ENCODE measurements at regions not wholly inside any gene's neighbourhood (a gene's known extent, or its start where the extent isn't known, plus 50 kb on each side); places are given as distances from the start of the nearest gene placed in this dataset.
A peak's percentile ranks its signal among the peaks of the same experiment; 100 is the strongest.
"Not testable (repeated sequence)": the region's sequence is repeated elsewhere in the genome, so short reads cannot be mapped to it uniquely, and the experiment has no call there.

DNA sequence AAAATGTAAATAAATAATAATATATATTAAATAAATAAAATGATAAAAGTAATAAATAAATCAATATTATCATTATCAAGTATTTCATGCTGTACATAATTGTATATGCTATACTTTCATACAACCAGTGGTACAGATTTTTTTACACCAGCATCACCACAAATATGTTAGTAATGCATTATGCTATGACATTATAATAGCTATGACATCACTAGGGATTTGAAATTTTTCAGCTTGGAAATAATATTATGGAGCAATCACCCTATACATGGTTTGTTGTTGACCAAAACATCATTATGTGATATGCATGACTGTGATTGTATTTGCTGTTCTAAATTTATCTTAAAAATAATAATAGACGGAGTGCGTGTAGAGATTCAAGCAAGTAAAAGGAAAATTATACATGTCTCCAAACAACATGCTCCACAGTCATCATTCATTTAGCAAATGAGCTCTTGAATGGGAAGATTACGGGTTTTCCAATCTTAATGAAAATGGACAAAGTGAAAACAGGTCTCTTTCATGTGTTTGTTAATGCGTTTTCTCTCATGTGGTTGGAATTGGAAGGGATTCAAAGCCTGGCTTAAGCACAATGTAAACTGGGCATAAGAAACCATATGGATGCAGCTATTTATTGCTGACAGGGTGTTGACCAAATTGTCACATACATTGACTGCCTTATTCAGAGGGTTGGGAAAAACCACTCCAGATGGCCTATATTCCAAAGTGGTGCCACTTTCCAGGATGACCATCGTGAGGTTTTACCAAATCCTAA, 643.0 kb upstream of the RGMB start:
- Mint-ChIP-seq H3K4me1 (no peaks in the 10 kb centered on the region), H3K27ac (no peak overlapping the region), H3K4me3 (no peak overlapping the region), H3K9me3 (peaks cover 0 to 15% of the 10 kb centered on the region in 2 donors), H3K27me3 (no peaks in the 10 kb centered on the region)
- DNase-seq (no peak), ATAC-seq (no peak)

DNA sequence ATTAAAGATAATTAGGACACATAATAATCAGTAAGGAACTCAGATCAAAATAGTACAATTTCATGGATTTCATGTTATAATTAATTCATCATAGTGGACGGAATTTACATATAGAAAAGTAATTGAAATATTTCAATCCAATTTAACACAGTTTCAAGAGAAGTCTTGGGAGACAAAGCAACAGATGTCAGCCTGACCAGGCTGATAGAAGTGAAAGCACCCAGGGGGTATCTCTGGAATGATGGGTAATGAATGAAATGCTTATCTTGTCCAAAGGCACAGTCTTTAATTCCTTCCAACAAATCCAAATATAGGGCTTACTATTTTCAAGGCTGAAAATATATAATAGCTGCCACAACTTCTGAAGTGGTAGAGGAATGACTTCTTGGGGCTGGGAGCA, 629.3 kb upstream of the RGMB start:
- ATAC-seq, result no peak
- H3K9me3 Mint-ChIP-seq, result no peaks in the 10 kb centered on the region
- H3K27me3 Mint-ChIP-seq, result no peaks in the 10 kb centered on the region
- no peaks in the 10 kb centered on the region for H3K4me1 Mint-ChIP-seq
- no peak for DNase-seq
- no peak overlapping the region for H3K27ac Mint-ChIP-seq
- no peak overlapping the region for H3K4me3 Mint-ChIP-seq

DNA sequence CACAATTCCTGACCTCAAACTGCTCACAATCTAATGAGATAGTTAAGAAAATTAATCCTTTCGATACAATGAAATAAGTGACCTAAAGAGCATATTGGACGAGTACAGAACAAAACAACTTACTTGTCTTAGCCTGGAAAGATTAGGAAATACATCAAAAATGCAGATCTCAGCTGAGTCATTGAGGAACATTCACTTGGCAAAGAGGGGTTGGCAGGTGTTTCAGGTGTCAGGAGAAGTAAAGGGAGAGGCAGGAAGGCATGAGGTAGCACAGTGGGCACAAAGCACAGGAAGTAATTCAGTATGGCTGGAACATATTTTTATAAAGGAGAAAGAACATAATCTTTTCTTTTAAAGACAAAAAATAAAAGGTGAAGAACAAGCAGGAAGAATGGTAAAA, 628.8 kb upstream of the RGMB start:
- no peaks in the 10 kb centered on the region for H3K9me3 Mint-ChIP-seq
- DNase-seq (no peak), ATAC-seq (no peak)
- H3K27ac Mint-ChIP-seq, result no peak overlapping the region
- H3K4me1 Mint-ChIP-seq, result no peaks in the 10 kb centered on the region
- no peaks in the 10 kb centered on the region for H3K27me3 Mint-ChIP-seq
- H3K4me3 Mint-ChIP-seq, result no peak overlapping the region

DNA sequence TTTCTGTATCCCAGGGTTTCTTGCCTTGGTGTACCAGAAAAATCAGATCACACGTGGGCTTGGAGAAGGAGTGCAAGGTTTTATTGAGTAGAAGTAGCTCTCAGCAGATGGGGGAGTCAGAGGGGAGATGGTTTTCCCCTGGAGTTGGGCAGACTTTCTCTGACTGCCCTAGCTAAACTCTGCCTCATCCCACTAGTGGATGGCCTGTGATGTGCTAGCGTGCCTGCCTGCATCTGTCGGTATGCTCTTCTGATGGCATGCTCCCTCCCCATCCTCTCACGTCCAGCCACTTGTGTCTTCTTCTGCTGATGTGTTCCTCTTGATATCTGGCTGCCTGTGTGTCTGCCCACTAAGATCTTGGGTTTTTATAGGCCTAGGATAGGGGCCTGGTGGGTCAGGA, 616.1 kb upstream of the RGMB start:
- DNase-seq (no peak), ATAC-seq (no peak)

DNA sequence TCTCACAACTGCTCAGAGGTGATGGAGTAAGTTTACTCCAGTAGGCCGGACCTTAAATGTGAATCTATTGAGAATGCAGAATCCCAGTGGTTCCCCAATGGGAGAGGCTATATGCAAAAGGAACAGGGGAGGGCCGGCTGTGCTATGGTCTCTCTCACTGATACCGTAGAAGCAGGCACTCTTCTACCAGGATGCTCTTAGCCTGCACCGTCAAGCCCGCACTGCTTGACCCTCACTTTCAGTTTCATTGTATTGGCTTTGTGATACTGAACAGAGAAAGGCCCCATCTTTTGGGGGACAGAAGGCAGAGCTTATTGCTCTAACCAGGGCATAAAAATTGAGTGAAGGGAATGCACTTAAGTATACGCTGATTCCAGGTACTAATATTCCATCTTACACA, 615.0 kb upstream of the RGMB start:
- Mint-ChIP-seq H3K27me3 (no peaks in the 10 kb centered on the region), H3K9me3 (no peaks in the 10 kb centered on the region), H3K27ac (no peak overlapping the region), H3K4me3 (no peak overlapping the region), H3K4me1 (no peaks in the 10 kb centered on the region)
- DNase-seq, result no peak
- ATAC-seq, result no peak

More for the DNA sequence above, 616.1 kb upstream of the RGMB start:
- no peak overlapping the region for H3K27ac Mint-ChIP-seq
- no peaks in the 10 kb centered on the region for H3K27me3 Mint-ChIP-seq
- no peaks in the 10 kb centered on the region for H3K9me3 Mint-ChIP-seq
- H3K4me1 Mint-ChIP-seq, result no peaks in the 10 kb centered on the region
- no peak overlapping the region for H3K4me3 Mint-ChIP-seq

DNA sequence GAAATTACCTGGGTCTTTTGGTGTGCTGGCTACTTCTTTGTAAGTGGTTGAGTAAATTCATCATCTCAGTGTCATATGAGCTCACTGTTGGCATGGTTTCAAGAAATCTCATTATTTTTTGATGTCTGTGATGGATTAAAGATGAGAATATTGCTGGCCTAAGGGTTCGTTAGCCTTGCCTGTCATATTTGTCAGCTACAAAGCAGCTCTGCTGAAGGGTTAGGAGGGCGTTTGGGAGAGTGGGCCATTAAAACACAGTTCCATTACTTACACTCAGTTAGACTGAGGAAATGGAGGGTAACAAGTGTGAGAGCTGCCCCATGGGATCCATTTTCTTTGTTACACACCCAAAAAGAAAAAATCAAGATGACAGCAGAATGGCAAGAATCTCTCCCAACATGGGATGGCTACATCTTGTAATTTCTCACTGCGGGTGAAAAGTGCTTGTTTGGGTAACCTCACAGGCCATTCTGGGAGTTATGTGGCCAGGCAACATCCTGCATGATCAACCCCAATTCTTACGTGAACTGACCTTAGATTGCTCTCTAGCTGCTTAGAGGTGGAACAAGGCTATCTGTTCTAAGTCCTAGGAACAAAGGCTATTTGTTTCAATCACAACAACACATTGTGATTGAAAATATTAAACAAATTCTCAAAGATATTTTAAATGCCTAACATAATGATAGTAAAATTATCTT, 609.5 kb upstream of the RGMB start:
- Mint-ChIP-seq H3K4me1 (no peaks in the 10 kb centered on the region), H3K27me3 (no peaks in the 10 kb centered on the region), H3K4me3 (no peak overlapping the region), H3K9me3 (no peaks in the 10 kb centered on the region), H3K27ac (no peak overlapping the region)
- DNase-seq (no peak), ATAC-seq (no peak)

DNA sequence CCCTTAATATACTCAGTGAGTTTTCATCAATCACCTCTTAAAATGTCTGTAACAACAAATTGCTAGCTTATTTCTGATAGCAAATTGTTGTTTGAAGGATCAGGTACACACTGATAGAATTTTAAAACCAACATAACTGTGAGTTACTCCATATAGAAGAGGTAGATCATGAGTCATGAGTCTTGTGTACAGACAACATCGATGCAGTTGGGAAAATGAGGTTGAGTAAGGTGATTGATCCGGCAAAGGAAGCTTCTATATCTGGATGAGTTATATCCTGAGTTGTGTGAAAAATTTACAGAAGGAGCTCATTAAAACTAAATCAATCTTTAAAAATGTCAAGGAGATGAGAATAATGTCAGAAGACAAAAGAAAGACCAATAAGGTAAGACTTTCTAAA, 604.6 kb upstream of the RGMB start:
- Mint-ChIP-seq H3K4me1 (no peaks in the 10 kb centered on the region), H3K27ac (no peak overlapping the region), H3K27me3 (no peaks in the 10 kb centered on the region), H3K4me3 (no peak overlapping the region), H3K9me3 (no peaks in the 10 kb centered on the region)
- no peak for DNase-seq
- no peak for ATAC-seq

DNA sequence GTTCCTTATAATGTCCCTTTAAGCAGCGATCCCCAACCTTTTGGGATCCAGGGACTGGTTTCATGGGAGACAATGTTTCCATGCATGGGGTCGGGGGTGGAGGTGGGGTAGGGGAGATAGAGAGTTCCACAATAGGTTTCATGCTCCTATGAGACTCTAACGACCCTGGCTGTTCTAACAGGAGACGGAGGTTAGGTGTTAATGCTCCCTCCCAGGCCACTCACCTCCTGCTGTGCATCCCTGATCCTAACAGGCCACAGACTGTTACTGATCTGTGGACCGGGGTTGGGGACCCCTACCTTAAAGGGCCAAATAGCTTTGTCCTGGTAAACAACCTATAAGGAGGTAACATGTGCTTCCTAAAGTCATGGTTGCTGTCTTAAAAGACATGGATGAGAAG, 602.5 kb upstream of the RGMB start:
- Mint-ChIP-seq H3K4me1 (no peaks in the 10 kb centered on the region), H3K27me3 (no peaks in the 10 kb centered on the region), H3K4me3 (no peak overlapping the region), H3K9me3 (no peaks in the 10 kb centered on the region), H3K27ac (no peak overlapping the region)
- ATAC-seq (no peak), DNase-seq (no peak)

DNA sequence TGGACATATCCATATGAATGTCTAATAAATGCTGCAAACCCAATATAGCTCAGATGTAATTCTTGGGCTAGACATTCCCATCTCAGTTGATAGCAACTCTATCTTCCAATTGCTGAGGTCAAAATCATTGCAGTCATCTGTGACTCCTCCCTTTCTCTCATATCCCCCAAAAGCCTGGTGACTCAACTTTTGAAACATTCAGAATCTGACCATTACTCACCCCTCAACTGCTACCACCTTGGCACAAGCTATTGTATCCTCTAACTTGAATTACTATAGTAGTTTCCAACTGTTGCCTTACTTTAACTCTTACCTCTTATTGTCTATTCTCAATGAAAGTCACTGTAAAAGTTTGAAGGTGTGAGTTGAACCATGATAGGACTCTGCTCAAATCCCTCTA, 600.1 kb upstream of the RGMB start:
- H3K4me1 Mint-ChIP-seq, result no peaks in the 10 kb centered on the region
- no peak for DNase-seq
- H3K27ac Mint-ChIP-seq, result no peak overlapping the region
- no peak overlapping the region for H3K4me3 Mint-ChIP-seq
- no peaks in the 10 kb centered on the region for H3K27me3 Mint-ChIP-seq
- H3K9me3 Mint-ChIP-seq, result no peaks in the 10 kb centered on the region
- no peak for ATAC-seq

DNA sequence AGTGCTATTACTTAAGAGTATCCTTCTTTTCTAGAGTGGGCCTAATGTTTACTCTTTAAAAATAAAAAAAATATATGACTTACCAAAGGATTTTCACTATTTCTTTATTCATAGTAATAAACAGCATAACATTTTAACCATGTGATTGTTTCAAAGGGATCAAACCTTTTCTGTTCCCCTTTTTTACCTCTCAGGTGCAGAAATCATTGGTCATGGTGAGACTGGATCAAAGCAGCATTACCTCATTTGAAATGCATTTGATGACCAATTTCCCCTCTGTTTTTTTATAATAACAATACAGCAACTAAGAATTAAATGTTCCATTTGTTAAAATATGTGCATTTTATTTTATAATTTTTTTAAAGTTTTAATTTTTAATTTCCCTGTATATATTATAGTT, 598.0 kb upstream of the RGMB start:
- Mint-ChIP-seq H3K4me3 (no peak overlapping the region), H3K27ac (no peak overlapping the region), H3K9me3 (no peaks in the 10 kb centered on the region), H3K4me1 (no peaks in the 10 kb centered on the region), H3K27me3 (no peaks in the 10 kb centered on the region)
- ATAC-seq (no peak), DNase-seq (no peak)

DNA sequence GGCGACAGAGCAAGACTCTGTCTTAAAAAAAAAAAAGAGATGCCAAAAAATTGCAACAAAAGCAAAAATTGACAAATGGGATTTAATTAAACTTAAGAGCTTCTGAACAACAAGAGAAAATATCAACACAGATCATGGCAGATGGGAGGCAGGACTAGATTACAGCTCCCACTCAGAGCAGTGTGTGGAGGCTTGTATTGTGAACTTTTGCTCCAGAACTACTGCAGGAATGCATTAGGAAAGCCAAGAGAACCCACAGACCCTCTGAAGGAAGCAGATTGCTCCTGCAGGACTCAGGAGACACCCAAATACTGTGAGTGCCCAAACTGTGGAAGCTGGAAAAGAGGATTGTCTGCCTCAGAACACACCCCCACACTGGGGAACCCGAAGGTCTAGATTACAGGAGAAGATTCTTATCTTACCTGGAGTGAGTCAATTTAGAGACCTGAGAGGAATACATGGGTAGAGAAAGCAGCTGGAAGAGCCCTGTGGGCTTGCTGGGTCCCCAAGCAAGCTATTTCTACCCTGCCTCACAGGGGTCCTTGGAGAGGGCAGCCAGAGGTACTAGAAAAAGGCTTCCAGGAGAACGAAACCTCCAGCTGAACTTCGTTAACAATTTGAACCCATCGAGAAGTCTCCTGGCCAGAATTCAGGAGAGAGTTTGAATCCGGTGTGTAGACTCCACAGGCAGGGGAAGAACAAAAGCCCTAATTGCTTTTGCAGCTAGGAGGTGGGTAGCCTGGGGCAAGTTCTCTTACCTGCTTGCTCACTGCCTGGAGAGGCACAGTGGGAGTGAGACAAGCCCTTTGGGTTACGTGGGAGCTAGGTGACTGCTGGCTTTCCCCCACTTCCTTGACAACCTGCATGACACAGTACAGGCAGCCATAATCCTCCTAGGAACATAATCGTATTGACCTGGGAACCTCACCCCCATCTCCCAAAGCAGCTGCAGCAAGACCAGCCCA, 593.4 kb upstream of the RGMB start:
- no peak for DNase-seq
- no peak for ATAC-seq
- peak overlapping the region in 1 of 2 donors; percentile 3 for H3K27ac Mint-ChIP-seq
- H3K27me3 Mint-ChIP-seq, result no peaks in the 10 kb centered on the region
- peaks cover 0 to 8% of the 10 kb centered on the region in 2 donors for H3K9me3 Mint-ChIP-seq
- H3K4me3 Mint-ChIP-seq, result no peak overlapping the region
- no peaks in the 10 kb centered on the region for H3K4me1 Mint-ChIP-seq

DNA sequence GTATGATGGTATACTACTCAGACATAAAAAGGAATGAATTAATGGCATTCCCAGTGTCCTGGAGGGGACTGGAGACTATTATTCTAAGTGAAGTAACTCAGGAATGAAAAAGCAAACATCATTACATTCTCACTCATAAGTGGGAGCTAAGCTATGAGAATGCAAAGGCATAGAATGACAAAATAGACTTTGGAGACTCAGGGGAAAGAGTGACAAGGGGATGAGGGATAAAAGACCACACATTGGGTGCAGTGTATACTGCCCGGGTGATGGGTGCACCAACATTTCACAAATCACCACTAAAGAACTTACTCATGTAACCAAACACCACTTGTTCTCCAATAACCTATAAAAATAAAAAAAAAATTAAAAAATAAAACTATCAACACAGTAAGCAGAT, 587.3 kb upstream of the RGMB start:
- no peak overlapping the region for H3K4me3 Mint-ChIP-seq
- no peak for DNase-seq
- no peak overlapping the region for H3K27ac Mint-ChIP-seq
- no peaks in the 10 kb centered on the region for H3K4me1 Mint-ChIP-seq
- no peak for ATAC-seq
- H3K9me3 Mint-ChIP-seq, result peaks cover 0 to 2% of the 10 kb centered on the region in 2 donors
- no peaks in the 10 kb centered on the region for H3K27me3 Mint-ChIP-seq

DNA sequence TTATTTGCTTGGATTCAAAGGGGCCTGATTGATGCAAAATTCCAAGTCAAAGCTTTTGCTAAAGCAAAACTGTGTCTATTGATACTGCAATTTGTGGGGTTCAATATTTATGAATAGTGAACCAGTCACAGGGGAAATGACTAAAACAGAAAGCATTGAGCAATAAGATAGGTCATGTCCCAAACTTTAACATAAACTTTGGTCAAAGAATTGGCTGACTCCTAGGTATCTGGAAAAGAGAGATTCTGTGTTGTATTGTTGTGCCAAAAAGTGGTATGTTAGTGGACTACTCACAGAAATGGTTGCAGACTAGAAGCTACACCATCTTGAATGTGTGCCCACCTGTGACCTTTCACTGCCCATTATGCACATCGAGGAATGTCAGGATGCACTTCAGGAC, 585.5 kb upstream of the RGMB start:
- Mint-ChIP-seq H3K27ac (no peak overlapping the region), H3K4me3 (no peak overlapping the region), H3K9me3 (no peaks in the 10 kb centered on the region), H3K4me1 (no peaks in the 10 kb centered on the region), H3K27me3 (no peaks in the 10 kb centered on the region)
- ATAC-seq (no peak), DNase-seq (no peak)

DNA sequence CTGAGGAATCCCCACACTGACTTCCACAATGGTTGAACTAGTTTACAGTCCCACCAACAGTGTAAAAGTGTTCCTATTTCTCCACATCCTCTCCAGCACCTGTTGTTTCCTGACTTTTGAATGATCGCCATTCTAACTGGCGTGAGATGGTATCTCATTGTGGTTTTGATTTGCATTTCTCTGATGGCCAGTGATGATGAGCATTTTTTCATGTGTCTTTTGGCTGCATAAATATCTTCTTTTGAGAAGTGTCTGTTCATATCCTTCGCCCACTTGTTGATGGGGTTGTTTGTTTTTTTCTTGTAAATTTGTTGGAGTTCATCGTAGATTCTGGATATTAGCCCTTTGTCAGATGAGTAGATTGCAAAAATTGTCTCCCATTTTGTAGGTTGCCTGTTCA, 583.1 kb upstream of the RGMB start:
- not testable (repeated sequence) for H3K9me3 Mint-ChIP-seq, H3K4me3 Mint-ChIP-seq, H3K27ac Mint-ChIP-seq, DNase-seq, ATAC-seq, H3K4me1 Mint-ChIP-seq, H3K27me3 Mint-ChIP-seq

DNA sequence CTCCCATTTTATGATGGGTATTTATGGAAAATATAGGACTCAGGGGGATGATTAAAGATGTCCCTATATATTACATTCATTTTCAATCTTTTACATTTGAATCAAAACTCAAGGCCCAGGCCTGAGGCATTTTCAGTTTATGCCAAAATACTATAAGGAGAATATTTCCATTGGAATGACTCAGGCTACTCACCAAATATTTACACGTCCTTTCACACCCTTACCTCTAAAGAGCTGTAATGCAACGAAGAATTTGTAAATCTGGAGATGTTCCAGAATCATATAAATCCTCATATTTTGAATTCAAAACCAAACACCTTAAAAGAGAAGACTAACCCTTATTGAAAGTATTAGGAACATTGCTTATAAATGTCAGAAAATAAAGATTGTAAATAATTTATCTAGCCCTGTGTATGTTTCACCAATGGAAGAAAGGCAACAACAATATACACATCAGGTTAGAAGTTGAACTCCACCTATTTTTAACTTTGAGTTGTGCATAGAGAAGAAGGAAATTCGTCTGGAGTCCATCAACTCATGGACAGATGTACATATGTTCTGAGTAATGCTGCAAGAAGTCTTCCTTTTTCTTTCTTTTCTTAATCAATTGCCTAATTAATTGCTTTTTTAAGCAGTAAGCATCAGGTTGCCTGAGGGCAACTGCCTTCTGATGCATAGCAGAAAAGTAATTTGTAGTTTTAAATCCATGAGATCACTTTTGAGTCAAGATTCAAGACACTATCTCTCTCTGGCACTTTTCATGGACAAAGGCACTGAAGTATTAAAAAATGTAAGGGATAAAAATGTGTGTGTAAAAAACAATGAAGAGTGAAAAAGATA, 579.3 kb upstream of the RGMB start:
- H3K4me1 Mint-ChIP-seq, result no peaks in the 10 kb centered on the region
- ATAC-seq (no peak), DNase-seq (no peak)
- H3K27me3 Mint-ChIP-seq, result no peaks in the 10 kb centered on the region
- H3K9me3 Mint-ChIP-seq, result no peaks in the 10 kb centered on the region
- no peak overlapping the region for H3K4me3 Mint-ChIP-seq
- H3K27ac Mint-ChIP-seq, result no peak overlapping the region
